WTC11 (cell line): ENCODE measurements at regions not wholly inside any gene's neighbourhood (a gene's known extent, or its start where the extent isn't known, plus 50 kb on each side); places are given as distances from the start of the nearest gene placed in this dataset.

ENCODE experiments used
- TF ChIP-seq, protein P1 (sequence below): fragments of 200-600 bp; IDR thresholded peaks from 2 replicates; pipeline ENCODE4 v1.8.0; 2022; ENCODE audit warnings: antibody characterized with exemption
- TF ChIP-seq, protein P2 (sequence below): sonication (generic); formaldehyde crosslinking; IDR thresholded peaks from 2 replicates; pipeline ENCODE4 v1.8.1; 2022; ENCODE audit warnings: mild to moderate bottlenecking, missing genetic modification reagents, moderate library complexity, borderline replicate concordance

DNA sequence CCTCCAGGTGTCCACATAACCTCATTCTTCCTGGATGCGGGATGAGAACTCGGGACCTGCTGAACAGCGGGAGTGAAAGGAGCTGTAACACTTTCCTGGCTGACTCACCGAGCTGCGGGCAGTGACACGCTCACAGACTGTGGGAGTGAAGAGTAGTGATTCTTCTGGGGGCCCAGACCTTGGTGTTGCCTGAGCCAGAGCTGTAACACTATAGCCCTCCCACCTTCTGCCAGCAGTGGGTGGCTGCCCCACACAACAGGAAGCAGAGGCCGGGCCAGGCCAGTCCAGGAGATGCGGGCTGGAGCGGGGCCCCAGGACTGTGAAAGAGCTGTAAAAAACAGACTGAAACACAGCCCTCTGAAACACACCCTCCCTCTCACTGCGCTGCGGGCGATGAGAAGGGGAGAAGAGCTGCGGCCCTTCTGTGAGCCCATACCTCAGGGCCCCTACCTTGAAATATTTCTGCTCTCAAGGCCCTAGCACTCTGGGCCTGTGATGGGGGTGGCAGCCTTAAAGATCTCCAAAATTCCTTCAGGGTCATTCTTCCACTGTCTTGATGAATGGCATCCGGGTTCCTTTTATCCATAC is 464.0 kb upstream of the CCDC54 start:
- TF ChIP-seq, protein P1, sequence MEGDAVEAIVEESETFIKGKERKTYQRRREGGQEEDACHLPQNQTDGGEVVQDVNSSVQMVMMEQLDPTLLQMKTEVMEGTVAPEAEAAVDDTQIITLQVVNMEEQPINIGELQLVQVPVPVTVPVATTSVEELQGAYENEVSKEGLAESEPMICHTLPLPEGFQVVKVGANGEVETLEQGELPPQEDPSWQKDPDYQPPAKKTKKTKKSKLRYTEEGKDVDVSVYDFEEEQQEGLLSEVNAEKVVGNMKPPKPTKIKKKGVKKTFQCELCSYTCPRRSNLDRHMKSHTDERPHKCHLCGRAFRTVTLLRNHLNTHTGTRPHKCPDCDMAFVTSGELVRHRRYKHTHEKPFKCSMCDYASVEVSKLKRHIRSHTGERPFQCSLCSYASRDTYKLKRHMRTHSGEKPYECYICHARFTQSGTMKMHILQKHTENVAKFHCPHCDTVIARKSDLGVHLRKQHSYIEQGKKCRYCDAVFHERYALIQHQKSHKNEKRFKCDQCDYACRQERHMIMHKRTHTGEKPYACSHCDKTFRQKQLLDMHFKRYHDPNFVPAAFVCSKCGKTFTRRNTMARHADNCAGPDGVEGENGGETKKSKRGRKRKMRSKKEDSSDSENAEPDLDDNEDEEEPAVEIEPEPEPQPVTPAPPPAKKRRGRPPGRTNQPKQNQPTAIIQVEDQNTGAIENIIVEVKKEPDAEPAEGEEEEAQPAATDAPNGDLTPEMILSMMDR = no peak
- TF ChIP-seq, protein P2, sequence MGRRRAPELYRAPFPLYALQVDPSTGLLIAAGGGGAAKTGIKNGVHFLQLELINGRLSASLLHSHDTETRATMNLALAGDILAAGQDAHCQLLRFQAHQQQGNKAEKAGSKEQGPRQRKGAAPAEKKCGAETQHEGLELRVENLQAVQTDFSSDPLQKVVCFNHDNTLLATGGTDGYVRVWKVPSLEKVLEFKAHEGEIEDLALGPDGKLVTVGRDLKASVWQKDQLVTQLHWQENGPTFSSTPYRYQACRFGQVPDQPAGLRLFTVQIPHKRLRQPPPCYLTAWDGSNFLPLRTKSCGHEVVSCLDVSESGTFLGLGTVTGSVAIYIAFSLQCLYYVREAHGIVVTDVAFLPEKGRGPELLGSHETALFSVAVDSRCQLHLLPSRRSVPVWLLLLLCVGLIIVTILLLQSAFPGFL (CRISPR knock-in tag) = no peak
